ENCODE measurements at regions not wholly inside any gene's neighbourhood (a gene's known extent, or its start where the extent isn't known, plus 50 kb on each side); places are given as distances from the start of the nearest gene placed in this dataset.
"Not testable (repeated sequence)": the region's sequence is repeated elsewhere in the genome, so short reads cannot be mapped to it uniquely, and the experiment has no call there.

DNA sequence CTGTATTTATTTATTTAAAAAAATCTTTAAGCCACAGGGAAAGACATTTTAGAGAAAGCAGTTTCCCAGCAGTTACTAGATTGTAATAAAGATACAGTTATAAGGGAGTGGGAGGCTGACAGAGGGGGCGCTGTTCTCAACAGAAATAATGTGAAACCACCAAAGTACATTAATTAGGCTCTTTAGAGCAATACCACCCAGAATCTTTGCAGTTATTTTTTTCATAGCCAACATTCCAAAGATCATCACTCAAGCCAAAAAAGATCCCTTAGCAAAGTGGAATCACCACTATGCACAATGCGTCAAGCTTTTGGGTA, 331.3 kb upstream of the DEFB112 start:
- Histone ChIP-seq H2AFZ (replicated peaks) (peak overlapping the region; percentile 36), H3K4me3 (no peak overlapping the region), H3K36me3 (no peaks in the 10 kb centered on the region), H4K20me1 (ENCODE audit: low read depth) (no peaks in the 10 kb centered on the region), H3K4me1 (no peaks in the 10 kb centered on the region), H3K27me3 (no peaks in the 10 kb centered on the region), H3K9me3 (ENCODE audit: low read depth) (no peaks in the 10 kb centered on the region), H3K27ac (no peak overlapping the region), H3K9ac (no peak overlapping the region), H3K79me2 (ENCODE audit: low read depth) (no peaks in the 10 kb centered on the region), H3K4me2 (no peak overlapping the region), H3F3A (ENCODE audit: low read depth) (no peaks in the 10 kb centered on the region)
- H3K36me3 Mint-ChIP-seq: no peaks in the 10 kb centered on the region
- no peak overlapping the region for H3K27ac Mint-ChIP-seq
- H3K9me3 Mint-ChIP-seq: no peaks in the 10 kb centered on the region
- H3K4me1 Mint-ChIP-seq: no peaks in the 10 kb centered on the region
- TF ChIP-seq EZH2phosphoT487 (IDR thresholded peaks at IDR 0.05) (no peak), CTCF (IDR thresholded peaks at IDR 0.05) (peak; percentile 74)
- H3K27me3 Mint-ChIP-seq (ENCODE audit: insufficient read depth, low read depth): no peaks in the 10 kb centered on the region
- H3K4me3 Mint-ChIP-seq: no peak overlapping the region
- DNase-seq (ENCODE audit: low spot score): peak; percentile 43

DNA sequence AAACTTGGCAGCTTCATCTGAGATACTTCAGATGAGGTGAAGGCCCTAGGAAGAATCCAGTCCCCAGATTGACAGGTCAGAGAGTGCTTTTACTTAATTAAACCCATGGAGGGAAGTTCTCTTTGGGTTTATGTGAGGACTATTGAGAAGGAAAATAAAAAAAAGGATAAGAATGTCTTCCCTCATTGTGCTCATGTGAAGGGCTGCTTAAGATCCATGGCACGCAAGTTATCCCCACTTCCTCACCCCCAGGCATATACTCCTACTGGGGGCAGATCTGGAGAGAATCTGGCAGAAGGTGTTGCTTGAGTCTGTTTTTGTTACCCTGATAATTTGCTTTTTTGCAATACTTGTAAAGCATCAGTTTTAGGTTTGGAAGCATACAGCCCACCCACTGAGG, 322.9 kb upstream of the TFAP2D start:
- Histone ChIP-seq H3K4me3 (no peak overlapping the region), H3K4me1 (peaks cover 6% of the 10 kb centered on the region), H3K9me3 (ENCODE audit: low read depth) (no peaks in the 10 kb centered on the region), H3K27me3 (no peaks in the 10 kb centered on the region), H3K79me2 (ENCODE audit: low read depth) (no peaks in the 10 kb centered on the region), H3F3A (ENCODE audit: low read depth) (no peaks in the 10 kb centered on the region), H3K9ac (no peak overlapping the region), H3K27ac (no peak overlapping the region), H3K4me2 (no peak overlapping the region), H4K20me1 (ENCODE audit: low read depth) (no peaks in the 10 kb centered on the region), H3K36me3 (no peaks in the 10 kb centered on the region), H2AFZ (replicated peaks) (peak overlapping the region; percentile 9)
- Mint-ChIP-seq H3K27ac (no peak overlapping the region), H3K4me1 (peaks cover 4% of the 10 kb centered on the region), H3K27me3 (ENCODE audit: insufficient read depth, low read depth) (no peaks in the 10 kb centered on the region), H3K36me3 (no peaks in the 10 kb centered on the region), H3K4me3 (no peak overlapping the region), H3K9me3 (no peaks in the 10 kb centered on the region)
- no peak for TF ChIP-seq CTCF (IDR thresholded peaks at IDR 0.05)
- DNase-seq (ENCODE audit: low spot score): no peak

- not testable (repeated sequence) for H3F3A ChIP-seq (ENCODE audit: low read depth); H4K20me1 ChIP-seq (ENCODE audit: low read depth); H3K27ac Mint-ChIP-seq; H3K4me1 Mint-ChIP-seq; DNase-seq (ENCODE audit: low spot score); H3K4me3 ChIP-seq; H3K9me3 ChIP-seq (ENCODE audit: low read depth); H3K36me3 ChIP-seq; H3K4me1 ChIP-seq; H3K9ac ChIP-seq; H3K36me3 Mint-ChIP-seq; H3K4me3 Mint-ChIP-seq; H3K79me2 ChIP-seq (ENCODE audit: low read depth); H2AFZ ChIP-seq (replicated peaks); H3K27me3 Mint-ChIP-seq (ENCODE audit: insufficient read depth, low read depth); H3K27me3 ChIP-seq; H3K27ac ChIP-seq; H3K9me3 Mint-ChIP-seq; H3K4me2 ChIP-seq
Measured at GRCh38 chr6:50394139-50394538, 319.2 kb upstream of the TFAP2D start.

DNA sequence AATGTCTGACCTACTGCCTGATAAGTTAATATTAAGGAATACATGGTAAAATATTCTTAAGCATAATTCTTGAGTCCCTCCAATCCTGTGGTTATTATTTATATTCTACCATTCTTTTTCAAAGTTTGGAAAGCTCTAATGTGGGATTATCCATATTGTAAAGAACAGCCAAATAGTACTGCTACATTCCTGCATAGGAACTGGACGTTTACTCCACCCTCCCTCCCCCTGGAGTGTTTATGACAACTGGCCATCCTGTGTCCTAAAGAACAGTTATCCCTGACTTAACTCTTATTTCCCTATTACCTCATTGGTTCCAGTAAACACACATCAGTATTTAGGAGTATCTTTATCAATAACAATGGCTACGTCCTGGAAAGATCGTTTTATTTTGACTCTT, 308.7 kb upstream of the TFAP2D start:
- Histone ChIP-seq H3K4me2 (no peak overlapping the region), H3K27me3 (no peaks in the 10 kb centered on the region), H3K9ac (no peak overlapping the region), H3K36me3 (no peaks in the 10 kb centered on the region), H3K27ac (no peak overlapping the region), H4K20me1 (ENCODE audit: low read depth) (no peaks in the 10 kb centered on the region), H3K9me3 (ENCODE audit: low read depth) (no peaks in the 10 kb centered on the region), H3F3A (ENCODE audit: low read depth) (no peaks in the 10 kb centered on the region), H3K4me3 (no peak overlapping the region), H3K79me2 (ENCODE audit: low read depth) (no peaks in the 10 kb centered on the region), H2AFZ (replicated peaks) (no peak overlapping the region), H3K4me1 (no peaks in the 10 kb centered on the region)
- H3K9me3 Mint-ChIP-seq: no peaks in the 10 kb centered on the region
- H3K4me1 Mint-ChIP-seq: peaks cover 5% of the 10 kb centered on the region
- H3K27ac Mint-ChIP-seq: no peak overlapping the region
- no peaks in the 10 kb centered on the region for H3K36me3 Mint-ChIP-seq
- no peaks in the 10 kb centered on the region for H3K27me3 Mint-ChIP-seq (ENCODE audit: insufficient read depth, low read depth)
- no peak overlapping the region for H3K4me3 Mint-ChIP-seq
- TF ChIP-seq EZH2phosphoT487 (IDR thresholded peaks at IDR 0.05) (no peak), CTCF (IDR thresholded peaks at IDR 0.05) (no peak)
- DNase-seq (ENCODE audit: low spot score): no peak

Data from neural progenitor cell (in vitro differentiated cells).